ENCODE measurements at regions not wholly inside any gene's neighbourhood (a gene's known extent, or its start where the extent isn't known, plus 50 kb on each side); places are given as distances from the start of the nearest gene placed in this dataset.

DNA sequence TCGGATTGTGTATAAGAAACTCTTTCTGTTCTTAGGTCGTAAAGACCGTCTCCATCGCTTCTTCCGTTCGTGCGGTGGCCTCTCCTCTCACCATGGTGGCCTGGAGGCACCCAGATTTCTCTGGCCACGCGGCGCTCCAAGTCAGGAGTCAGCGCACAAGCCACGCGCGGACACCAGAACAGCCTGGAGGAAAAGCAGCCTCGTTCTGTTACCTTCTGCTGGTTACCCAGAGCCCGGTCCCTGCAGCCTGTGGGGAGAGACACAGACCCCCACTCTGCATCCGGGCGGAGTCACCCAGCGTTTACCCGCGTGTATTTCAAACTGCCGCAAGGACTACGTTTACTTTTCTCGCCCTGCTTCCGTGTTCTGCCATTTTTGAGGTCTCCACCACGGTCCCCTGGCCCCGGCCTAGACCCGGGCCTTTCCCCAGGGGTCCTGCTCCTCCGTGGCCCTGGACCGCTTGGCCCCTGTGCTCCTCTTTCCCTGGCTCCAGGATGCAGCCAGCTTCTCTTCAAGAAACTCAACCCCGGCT is 776.1 kb downstream of the BRD1 start:
- Histone ChIP-seq H3K4me1 (ENCODE audit: insufficient read depth) (no peaks in the 10 kb centered on the region), H3K27me3 (replicated peaks; ENCODE audit: insufficient read depth) (no peaks in the 10 kb centered on the region), H3K9me3 (ENCODE audit: low read depth) (no peaks in the 10 kb centered on the region), H3K79me2 (ENCODE audit: insufficient read depth) (no peaks in the 10 kb centered on the region), H3K36me3 (ENCODE audit: low read depth) (no peaks in the 10 kb centered on the region), H3K9ac (no peak overlapping the region), H2AFZ (no peak overlapping the region), H3K4me2 (ENCODE audit: unreplicated experiment) (no peak overlapping the region), H3K9me2 (ENCODE audit: insufficient read depth) (no peaks in the 10 kb centered on the region), H4K20me1 (ENCODE audit: insufficient read depth) (no peaks in the 10 kb centered on the region), H3K27ac (no peak overlapping the region), H3K4me3 (no peak overlapping the region), H3F3A (ENCODE audit: insufficient read depth) (no peaks in the 10 kb centered on the region)
- 74 to 78% methylated on average over 30 to 31 of the region's 31 CpGs for WGBS, 2 experiments (ENCODE audit: low coverage in 1 of 2, low lambda C conversion rate in 2 of 2, missing lambda C conversion rate in 2 of 2)
- in situ Hi-C loops (cut with MboI), result no loop called here
- no peak for TF ChIP-seq EZH2phosphoT487 (IDR thresholded peaks at IDR 0.05; ENCODE audit: insufficient read depth, low read depth)
- TF ChIP-seq EZH2 (IDR thresholded peaks at IDR 0.05; ENCODE audit: insufficient read depth, poor library complexity, severe bottlenecking), result no peak
- DNase-seq, result no peak

DNA sequence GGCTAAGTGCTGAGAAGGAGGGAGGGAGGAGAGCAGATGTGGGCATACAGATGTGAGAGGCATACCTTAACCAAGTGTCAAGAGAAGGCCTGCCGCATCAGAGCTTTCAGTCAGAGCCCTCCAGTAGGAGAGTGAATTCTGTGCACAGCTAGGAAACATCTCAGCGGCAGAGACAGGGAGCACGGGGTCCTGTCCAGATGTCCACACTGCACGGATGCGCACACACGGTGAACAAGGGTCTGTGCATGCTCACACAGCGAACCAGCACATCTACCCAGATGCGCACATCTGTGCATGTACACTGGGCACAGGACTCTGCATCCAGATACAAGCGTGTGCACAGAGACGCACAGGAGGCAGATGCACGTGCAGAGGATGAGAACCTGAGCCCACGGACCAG is 778.0 kb downstream of the BRD1 start:
- H3K4me3 ChIP-seq, result no peak overlapping the region
- no peak overlapping the region for H3K9ac ChIP-seq
- no peaks in the 10 kb centered on the region for H3K79me2 ChIP-seq (ENCODE audit: insufficient read depth)
- WGBS, 2 experiments (ENCODE audit: low coverage in 1 of 2, low lambda C conversion rate in 2 of 2, missing lambda C conversion rate in 2 of 2), result 46 to 53% methylated on average over 12 of the region's 12 CpGs
- no peaks in the 10 kb centered on the region for H3K36me3 ChIP-seq (ENCODE audit: low read depth)
- TF ChIP-seq EZH2 (IDR thresholded peaks at IDR 0.05; ENCODE audit: insufficient read depth, poor library complexity, severe bottlenecking), result no peak
- TF ChIP-seq EZH2phosphoT487 (IDR thresholded peaks at IDR 0.05; ENCODE audit: insufficient read depth, low read depth), result no peak
- no peaks in the 10 kb centered on the region for H3K9me3 ChIP-seq (ENCODE audit: low read depth)
- H3F3A ChIP-seq (ENCODE audit: insufficient read depth), result no peaks in the 10 kb centered on the region
- no peak overlapping the region for H2AFZ ChIP-seq
- no peak for DNase-seq
- H3K27me3 ChIP-seq (replicated peaks; ENCODE audit: insufficient read depth), result no peaks in the 10 kb centered on the region
- no peaks in the 10 kb centered on the region for H3K4me1 ChIP-seq (ENCODE audit: insufficient read depth)
- in situ Hi-C loops (cut with MboI), result no loop called here
- no peaks in the 10 kb centered on the region for H4K20me1 ChIP-seq (ENCODE audit: insufficient read depth)
- no peak overlapping the region for H3K4me2 ChIP-seq (ENCODE audit: unreplicated experiment)
- H3K9me2 ChIP-seq (ENCODE audit: insufficient read depth), result no peaks in the 10 kb centered on the region
- no peak overlapping the region for H3K27ac ChIP-seq

DNA sequence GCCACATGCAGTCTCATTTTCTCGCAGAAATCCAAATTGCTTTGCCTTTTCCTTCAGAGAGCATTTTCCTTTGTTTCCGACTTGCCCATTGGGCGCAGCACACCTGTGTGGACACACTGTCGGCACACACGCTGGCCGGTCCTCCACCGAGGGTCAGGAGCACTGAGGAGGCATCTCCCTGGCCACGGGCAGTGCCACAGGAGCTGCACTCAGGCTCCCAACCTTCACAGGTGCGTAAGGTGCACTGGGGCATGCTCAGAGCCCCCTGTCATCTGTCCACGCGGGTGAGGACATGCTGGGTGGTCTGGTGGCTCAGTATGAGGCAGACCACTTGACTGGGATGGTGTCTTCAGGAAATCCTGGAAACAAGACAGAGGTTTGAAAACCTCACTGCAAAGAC is 779.1 kb downstream of the BRD1 start:
- Histone ChIP-seq H3K9me3 (ENCODE audit: low read depth) (no peaks in the 10 kb centered on the region), H3K4me3 (no peak overlapping the region), H4K20me1 (ENCODE audit: insufficient read depth) (no peaks in the 10 kb centered on the region), H3K9ac (no peak overlapping the region), H3F3A (ENCODE audit: insufficient read depth) (no peaks in the 10 kb centered on the region), H2AFZ (no peak overlapping the region), H3K36me3 (ENCODE audit: low read depth) (no peaks in the 10 kb centered on the region), H3K27me3 (replicated peaks; ENCODE audit: insufficient read depth) (no peaks in the 10 kb centered on the region), H3K9me2 (ENCODE audit: insufficient read depth) (no peaks in the 10 kb centered on the region), H3K79me2 (ENCODE audit: insufficient read depth) (no peaks in the 10 kb centered on the region), H3K4me1 (ENCODE audit: insufficient read depth) (no peaks in the 10 kb centered on the region), H3K4me2 (ENCODE audit: unreplicated experiment) (no peak overlapping the region), H3K27ac (no peak overlapping the region)
- no peak for DNase-seq
- TF ChIP-seq EZH2 (IDR thresholded peaks at IDR 0.05; ENCODE audit: insufficient read depth, poor library complexity, severe bottlenecking) (no peak), EZH2phosphoT487 (IDR thresholded peaks at IDR 0.05; ENCODE audit: insufficient read depth, low read depth) (no peak)
- WGBS, 2 experiments (ENCODE audit: low coverage in 1 of 2, low lambda C conversion rate in 2 of 2, missing lambda C conversion rate in 2 of 2), result 34 to 39% methylated on average over 11 of the region's 11 CpGs
- in situ Hi-C loops (cut with MboI), result no loop called here

DNA sequence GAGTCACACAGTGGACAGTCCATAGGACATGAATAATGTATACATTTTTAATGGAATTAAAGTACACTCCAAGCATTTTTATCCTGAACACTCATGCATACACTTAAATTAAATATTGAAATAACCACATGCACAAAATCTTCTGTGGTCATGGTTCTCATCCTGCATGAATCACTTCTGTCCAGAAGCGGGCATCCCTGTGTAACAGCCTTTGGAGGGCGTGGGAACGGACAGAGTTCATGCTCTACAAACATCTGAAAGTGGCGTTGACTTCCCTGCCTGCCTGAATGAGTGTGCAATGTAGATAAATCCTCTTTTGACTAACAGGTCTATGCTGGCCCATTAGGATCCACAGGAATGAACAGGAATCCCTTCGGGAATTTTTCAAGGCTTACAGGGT is 780.2 kb downstream of the BRD1 start:
- Histone ChIP-seq H3K27me3 (replicated peaks; ENCODE audit: insufficient read depth) (no peaks in the 10 kb centered on the region), H3K9ac (no peak overlapping the region), H3K9me3 (ENCODE audit: low read depth) (no peaks in the 10 kb centered on the region), H3K4me2 (ENCODE audit: unreplicated experiment) (no peak overlapping the region), H4K20me1 (ENCODE audit: insufficient read depth) (no peaks in the 10 kb centered on the region), H3K36me3 (ENCODE audit: low read depth) (no peaks in the 10 kb centered on the region), H3F3A (ENCODE audit: insufficient read depth) (no peaks in the 10 kb centered on the region), H3K9me2 (ENCODE audit: insufficient read depth) (no peaks in the 10 kb centered on the region), H3K27ac (no peak overlapping the region), H2AFZ (no peak overlapping the region), H3K4me3 (no peak overlapping the region), H3K79me2 (ENCODE audit: insufficient read depth) (no peaks in the 10 kb centered on the region), H3K4me1 (ENCODE audit: insufficient read depth) (no peaks in the 10 kb centered on the region)
- DNase-seq, result no peak
- TF ChIP-seq EZH2 (IDR thresholded peaks at IDR 0.05; ENCODE audit: insufficient read depth, poor library complexity, severe bottlenecking) (no peak), EZH2phosphoT487 (IDR thresholded peaks at IDR 0.05; ENCODE audit: insufficient read depth, low read depth) (no peak)
- WGBS, 2 experiments (ENCODE audit: low coverage in 1 of 2, low lambda C conversion rate in 2 of 2, missing lambda C conversion rate in 2 of 2), result 40 to 44% methylated on average over 5 of the region's 5 CpGs
- in situ Hi-C loops (cut with MboI), result no loop called here
